GM19043 (cell line): ENCODE measurements at regions not wholly inside any gene's neighbourhood (a gene's known extent, or its start where the extent isn't known, plus 50 kb on each side); places are given as distances from the start of the nearest gene placed in this dataset.
"Not testable (repeated sequence)": the region's sequence is repeated elsewhere in the genome, so short reads cannot be mapped to it uniquely, and the experiment has no call there.

ENCODE experiments used
- ATAC-seq: cut with Tn5 transposase; IDR thresholded peaks from one replicate; pipeline ENCODE4 v1.9.1; 2021; ENCODE audit warnings: low read depth; ENCODE audit not compliant: unreplicated experiment

DNA sequence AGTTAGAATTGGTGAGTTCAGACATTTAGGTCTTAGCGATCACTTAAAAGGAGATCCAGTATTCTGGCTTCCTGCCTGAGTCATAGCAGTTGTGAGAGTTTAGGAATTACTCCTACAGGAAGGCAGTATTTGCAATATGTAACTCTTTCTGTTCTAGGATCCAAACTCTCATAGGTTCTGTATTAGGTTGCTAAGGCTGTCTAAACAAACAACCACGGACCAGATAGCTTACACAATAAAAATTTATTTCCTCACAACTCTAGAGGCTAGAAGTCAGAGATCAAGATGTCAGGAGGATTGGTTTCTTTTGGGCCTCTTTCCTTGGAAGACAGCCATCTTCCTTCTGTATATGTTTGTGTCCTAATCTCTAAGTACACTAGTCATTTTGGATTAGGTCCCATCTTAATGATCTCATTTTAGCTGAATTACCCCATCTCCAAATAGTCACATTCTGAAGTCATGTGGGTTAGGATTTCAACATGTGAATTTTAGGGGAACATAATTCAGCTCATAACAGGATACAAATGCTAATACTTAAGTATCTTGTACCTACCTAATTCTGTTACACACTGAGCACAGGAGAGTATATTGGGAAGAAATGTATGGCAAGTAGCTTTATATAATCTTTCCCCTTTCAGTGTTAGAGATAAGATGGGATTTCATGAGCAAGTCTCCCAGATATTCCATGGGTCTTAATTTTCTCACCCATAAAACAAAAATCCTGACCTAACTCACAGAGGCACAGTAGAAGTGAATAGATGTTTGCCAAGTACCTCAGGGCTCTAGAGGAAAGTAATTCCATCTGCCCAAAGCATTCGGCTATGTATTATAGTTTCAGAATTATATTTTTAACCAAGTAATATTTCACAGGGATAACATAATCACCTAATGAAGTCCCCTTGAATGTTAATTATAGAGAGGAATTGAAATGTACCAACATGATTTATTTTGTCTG, 144.4 kb downstream of the PTBP2 start:
- ATAC-seq: no peak

DNA sequence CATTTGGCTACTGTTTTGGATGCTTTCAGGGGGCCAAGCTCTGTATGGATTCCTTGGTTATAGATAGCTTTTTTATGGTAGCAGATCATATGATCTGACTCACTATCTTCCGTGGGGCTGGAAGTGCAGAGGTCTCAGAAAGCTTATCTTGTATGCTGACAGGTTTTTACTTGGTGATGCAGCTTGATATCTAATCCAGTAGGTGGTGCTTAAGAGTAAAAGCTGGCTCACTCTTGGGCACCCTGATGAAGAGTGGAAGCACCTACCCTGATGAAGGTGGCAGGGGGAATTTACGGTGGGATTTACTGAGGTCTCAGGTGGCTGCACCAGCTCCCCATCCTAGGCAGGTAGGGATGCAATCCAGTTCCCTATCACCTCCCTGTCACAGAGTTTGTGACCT, 151.2 kb downstream of the PTBP2 start:
- no peak for ATAC-seq

DNA sequence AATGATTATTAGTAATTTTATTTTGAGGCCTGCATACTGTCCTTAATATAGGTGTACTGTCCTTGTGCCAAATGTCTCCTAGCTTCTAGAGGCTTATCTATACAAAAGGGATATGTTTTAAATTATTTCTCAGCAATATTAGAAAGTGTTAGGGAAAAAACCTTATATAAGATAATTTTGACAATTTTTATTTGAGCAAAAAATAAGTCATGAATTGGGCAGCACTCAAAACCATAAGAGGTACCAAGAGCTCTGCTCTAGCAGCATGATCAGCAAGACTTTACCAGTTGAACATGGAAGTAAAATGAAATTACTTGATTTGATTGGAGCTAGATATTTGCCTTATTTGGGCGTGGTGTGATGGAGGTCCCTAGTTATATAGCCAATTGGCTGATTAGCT, 157.1 kb downstream of the PTBP2 start:
- ATAC-seq: no peak

DNA sequence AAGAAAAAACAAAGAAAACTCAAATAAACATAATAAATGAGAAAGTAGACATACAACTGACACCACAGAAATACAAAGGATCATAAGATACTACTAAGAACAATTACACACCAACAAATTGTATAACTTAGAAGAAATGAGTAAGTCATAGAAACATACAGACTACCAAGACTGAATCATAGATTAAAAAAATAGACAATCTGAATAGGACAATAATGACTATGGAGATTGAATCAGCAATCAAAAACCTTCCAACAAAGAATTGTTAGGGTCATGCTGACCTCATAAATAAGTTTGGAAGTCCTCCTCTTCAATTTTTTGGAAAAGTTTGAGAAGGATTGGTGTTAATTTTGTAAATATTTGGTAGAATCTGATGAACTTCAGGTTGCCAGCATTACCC, 159.0 kb downstream of the PTBP2 start:
- ATAC-seq: no peak

DNA sequence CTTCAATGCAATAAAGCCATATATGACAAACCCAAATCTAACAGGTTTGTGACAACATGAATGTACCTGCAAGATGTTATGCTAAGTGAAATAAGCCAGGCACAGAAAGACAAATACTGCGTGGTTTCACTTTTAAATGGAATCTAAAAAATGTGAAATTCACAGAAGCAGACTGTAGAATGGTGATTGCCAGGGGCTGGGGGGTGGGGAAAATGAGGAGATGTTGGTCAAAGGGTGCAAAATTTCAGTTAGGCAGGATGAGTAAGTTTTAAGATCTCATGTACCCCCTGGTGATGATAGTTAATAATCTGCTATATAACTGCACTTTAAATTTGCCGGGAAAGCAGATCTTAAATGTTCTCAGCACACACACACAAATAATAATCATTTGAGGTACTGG, 160.5 kb downstream of the PTBP2 start:
- no peak for ATAC-seq

DNA sequence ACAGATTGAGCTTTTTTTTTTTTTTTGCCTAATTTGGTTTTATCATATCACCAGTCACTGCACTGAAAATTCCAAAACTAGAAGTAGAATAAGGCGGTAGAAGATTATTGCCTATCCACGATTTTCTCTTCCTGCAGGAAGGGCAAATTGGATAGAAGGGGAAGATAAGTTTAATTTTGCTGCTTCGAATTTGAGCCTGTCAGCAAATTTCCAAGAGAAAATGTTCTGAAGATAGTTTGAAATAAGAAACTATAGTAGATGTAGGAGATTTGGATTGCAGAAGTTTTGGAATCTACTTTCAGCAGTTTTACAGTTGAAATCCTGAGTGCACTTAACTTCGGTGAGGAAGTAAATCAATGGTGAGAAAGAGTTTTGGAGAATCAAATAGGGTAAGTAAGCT, 164.9 kb downstream of the PTBP2 start:
- no peak for ATAC-seq

DNA sequence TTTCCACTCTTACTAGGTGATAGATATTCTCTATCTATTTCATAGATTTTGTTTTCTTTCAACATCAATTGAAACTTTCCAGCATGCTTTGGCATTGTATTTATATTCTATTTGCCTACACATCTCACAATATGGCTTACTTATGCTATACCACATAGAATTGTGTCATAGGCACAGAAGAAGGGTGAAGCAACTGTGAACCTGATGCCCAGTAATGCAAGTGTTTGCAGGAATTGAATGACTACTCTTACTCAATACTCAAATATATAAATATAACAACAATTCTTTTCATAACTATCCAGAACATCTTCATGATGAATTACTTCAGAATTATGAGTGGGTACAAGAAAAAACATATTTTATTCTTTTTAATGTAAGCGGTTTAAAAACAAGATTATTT, 165.9 kb downstream of the PTBP2 start:
- no peak for ATAC-seq

DNA sequence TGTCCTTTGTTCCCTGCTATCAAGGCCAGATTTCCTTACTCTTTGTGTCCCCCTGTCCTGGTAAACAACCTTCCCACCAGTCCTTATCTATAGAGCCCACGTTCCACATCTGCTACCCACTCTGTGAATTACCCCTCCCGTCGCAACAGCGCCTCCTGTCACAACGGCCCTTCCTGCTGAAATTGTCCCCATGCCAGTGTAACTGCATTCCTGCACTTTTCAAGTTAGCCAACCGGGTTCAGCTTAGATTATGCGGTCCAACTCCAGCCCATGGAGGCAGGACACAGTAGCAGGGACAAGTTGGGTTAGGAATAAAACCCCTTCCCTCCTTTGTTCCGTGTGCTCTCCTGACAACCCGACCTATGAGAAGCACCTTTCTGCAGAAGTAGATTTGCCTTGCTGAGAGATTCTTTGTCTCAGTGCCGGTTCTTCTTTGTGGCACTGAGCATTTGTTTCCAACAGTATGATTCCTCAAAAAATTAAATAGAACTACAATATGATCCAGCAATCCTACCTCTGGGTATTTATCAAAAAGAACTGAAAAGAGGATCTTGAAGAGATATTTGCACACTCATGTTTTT, 180.3 kb downstream of the PTBP2 start:
- no peak for ATAC-seq

DNA sequence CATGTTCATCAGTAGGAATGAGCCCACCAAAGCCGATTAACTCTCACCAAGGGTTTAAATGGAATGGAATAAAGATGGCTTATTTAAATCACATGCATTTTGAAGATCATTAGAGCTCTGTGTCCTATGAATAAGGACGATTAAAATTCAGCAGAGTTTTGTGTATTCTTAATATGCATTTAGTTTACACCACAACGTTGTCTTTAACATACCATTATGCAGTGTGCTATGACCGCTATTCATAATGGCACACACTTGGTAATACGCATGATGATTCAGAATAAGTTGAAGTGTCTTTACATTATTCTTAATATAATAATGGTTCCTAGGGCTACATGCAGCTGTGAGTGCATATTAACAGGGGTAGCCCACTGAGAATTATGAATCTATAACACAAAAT, 190.7 kb downstream of the PTBP2 start:
- no peak for ATAC-seq

DNA sequence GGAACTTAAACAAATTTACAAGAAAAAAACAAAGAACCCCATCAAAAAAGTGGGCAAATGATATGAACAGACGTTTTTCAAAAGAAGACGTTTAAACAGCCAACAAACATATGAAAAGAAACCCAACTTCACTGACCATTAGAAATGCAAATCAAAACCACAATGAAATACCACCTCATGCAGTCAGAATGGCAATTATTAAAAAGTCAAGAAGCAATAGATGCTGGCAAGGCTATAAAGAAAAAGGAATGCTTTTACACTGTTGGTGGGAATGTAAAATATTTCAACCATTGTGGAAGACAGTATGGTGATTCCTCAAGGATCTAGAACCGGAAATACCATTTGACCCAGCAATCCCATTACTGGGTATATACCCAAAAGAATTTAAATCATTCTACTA, 194.1 kb downstream of the PTBP2 start:
- ATAC-seq: not testable (repeated sequence)

DNA sequence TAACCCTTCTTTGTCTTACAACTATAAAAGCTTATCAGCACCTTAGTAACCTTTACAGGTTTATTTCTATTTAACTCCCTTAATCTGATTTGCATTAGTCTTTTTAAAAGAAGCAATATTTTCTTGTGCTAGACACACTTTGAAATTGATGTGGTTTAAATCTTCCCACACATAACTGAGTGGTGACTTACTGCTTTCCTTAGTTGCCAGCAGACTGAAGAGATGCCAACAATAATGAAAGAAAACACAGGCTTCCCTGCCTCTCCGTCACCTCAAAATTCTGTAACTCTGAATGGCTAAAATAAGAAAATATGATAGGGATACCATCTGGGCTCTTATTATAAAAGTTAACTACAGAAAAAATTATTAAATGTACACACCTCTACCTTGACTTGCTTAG, 196.8 kb downstream of the PTBP2 start:
- no peak for ATAC-seq

DNA sequence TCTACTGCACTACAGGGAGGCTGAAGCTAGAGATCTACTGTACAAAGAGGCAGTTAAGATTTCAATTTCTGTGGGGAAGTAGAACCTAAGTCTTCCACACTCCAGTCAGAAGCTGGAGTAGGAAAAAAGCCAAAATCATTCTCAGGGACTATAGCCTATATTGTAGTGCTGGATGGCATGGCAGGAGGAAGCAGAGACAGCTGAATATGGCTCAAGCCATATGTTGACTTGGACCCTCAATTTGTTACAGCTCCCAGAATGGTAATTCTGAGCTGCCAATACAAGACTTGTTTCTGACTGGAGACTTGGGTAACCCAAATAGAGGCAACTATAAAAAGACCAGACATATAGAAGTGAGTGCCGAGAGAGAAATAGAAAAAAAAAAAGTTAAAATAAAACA, 200.6 kb downstream of the PTBP2 start:
- no peak for ATAC-seq

DNA sequence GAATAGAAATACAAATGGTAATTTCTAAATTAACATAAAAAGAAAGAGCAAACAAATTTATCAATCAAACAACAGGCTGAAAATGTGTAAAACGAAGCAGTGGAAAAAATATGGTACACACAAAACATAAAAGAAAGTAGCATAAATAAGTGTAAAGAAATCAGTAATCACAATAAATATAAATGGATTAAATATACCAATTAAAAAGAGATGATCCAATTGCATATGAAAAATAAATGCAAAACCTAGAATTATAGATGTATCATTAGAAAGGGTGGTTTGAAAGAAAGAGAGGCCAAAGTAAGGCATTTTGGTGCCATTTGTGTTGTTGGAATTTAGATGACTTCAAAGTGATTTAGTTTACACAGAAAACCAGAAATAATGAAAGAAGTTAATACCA, 202.2 kb downstream of the PTBP2 start:
- no peak for ATAC-seq

DNA sequence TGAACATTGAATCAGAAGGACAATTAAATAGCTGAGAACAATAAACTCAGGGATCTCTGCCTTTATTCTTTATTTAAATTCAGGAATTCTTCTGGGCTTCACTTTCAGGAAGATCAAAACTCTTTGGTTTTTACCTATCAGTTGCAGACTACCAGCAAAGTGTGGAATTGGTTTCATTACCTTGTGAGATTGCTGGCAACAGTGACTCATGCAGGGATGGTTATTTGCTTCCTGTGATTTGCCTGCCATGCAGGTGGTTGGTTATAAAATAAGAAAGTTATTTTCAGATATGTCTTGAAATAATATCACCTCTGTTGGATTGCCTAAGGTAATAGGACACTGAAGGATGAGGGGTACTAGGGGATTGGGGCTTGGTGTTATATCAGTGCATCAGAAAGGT, 204.6 kb downstream of the PTBP2 start:
- ATAC-seq: no peak

DNA sequence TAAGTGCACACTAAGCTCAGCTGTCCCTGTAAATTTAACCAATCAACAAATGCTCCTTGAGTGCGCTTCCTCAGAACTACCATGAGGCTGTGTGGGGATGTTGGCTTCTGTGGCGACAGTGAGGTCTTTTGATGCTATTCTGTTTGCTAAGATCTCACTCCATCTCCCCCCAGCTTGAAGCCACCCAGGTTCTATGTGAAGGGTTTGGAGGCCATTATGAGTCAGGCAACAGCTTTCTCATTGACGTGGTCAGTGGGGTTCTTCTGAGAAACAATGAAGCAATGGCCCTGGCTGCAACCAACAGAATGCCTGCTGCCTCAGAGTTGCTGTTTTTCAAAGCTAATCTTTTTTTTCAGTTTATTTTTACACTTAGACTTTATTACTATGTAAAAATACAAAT, 205.5 kb downstream of the PTBP2 start:
- ATAC-seq: no peak

DNA sequence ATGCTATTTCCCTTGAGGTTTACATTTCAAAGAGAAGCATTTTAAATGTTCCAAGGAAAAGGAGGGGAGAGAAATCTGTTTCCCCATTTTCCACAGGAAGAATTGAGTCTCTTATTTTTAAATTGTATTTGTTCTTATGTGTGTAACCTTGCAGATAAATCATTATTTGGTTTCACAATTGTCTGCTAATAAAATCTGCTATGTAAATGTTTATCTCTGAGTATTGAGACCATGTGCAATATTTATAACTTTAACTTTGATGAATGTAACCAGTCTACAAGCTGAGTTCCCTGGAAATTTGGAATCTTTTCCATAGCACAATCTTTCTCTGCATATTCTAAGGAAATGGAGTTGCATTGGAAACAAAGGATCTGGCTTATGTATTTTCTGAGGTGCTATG, 209.6 kb downstream of the PTBP2 start:
- no peak for ATAC-seq

DNA sequence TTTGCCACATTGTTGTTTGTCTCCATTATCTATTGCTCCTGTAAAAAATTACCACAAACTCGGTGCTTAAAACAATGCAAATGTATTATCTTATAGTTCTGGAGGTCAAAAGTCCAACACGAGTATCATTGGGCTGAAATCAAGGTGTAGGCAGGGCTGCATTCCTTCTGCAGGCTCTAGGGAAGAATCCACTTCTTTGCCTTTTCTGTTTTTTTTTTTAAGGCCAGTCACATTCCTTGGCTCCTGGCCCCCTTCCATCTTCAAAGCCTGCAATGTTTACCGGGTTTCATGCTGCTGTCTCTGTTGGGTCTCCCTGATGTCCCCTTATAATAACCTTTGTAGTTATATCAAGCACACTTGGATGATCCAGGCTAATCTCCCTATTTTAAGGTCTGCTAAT, 212.7 kb downstream of the PTBP2 start:
- ATAC-seq: no peak

DNA sequence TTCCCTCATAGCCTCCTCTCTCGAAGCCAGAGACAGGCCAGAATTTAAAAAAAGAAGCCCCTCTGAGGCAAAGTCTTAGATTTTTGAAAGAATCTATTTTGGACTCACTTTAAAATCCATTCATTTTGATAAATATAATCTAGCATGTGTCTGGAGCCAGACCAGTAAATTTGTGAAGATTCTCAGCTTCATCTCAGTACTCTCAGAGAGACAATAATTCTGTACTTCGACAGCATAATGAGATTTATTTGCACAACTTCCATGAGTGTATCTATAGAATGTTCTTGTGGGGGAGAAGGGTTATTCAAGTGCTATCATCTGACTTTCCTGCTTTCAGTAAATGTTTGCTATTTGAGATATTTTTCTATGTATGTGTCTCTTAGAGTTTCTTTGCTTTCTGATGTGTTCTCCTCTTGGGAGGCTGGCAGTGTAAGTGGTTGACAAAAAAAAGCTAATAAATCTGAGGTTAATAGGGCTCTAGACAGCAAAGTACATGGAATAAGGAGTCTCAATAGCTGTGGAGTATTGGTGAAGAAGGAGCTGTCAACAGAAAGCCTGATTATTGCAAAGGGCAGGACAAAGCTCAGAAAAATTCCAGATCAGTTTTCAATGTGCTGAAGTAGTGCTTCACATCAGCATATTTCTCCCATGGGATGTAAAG, 223.0 kb downstream of the PTBP2 start:
- no peak for ATAC-seq

DNA sequence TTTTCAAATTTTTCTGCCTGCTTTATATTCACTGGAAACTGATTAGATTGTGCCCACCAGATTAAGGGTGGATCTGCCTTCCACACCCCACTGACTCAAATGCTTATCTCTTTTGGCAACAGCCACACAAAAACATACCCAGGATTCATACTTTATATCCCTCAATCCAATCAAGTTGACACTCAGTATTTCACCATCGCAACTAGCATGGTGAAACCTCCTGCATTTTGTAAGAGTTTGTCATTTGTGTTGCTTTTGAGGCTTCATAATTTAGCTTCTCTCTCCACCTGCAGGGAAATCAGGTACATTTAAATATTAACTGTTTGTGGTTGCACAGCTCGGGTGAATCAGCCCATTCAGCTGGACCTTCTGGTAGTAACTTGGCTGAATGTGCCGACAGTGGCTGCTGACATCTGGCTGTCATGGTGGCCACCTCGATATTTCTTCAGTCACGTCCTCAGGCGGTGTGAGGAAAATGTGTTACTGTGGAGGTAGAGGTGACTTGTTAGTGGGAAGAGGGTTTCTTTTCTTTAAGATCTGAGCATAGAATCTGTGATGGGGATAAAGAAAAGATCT, 224.0 kb downstream of the PTBP2 start:
- ATAC-seq: no peak

DNA sequence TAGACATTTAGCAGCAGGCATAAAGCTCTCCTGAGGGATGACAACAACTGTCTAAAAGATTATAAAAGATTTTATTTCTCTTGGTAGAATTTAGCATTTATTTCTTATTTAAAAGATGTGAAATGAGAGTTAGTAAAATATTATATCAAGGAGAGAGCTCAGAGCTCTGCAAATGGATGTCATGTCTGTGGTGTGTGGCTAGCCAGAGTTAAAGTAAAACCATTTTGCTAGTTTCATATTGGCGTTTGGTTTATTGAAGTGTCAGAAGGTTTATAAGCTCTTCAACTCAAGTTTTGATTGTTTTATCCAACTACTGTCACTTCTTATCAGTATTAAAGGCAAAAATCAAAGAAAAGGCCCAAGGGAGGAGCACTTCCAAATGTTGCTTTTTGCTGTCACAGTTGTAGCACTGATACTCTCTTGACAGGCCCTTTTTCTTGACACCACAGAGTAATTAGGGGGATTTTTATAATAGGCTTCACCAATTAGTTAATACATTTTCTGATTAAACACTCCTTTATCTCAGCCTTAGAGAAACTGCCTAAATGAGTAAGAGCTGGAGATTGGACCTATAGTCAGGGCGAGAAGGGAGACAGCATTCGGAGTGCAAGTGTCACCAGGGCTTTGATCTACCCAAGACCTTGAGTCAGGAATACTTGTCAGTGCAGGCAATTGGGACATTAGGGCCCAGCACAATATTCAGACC, 233.9 kb downstream of the PTBP2 start:
- no peak for ATAC-seq

DNA sequence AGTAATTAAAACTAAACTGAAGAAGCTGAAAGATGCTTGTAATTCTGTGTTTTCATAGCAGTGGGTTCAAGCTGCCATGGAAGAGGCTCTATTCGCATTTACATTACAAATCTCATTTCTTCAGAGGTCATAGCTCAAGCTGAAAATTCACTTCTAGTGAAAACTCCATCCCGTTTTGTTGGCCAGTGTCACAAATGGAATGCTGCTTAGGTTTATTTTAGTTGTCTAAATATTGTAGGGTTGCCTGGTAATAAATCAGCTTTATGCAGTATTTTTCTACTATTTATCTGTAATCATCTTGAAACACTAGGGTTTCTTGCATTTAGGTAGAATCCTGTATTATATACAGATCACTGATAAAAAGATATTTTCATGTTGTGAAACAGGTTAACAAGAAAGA, 240.6 kb downstream of the PTBP2 start:
- no peak for ATAC-seq
